ENCODE measurements at regions not wholly inside any gene's neighbourhood (a gene's known extent, or its start where the extent isn't known, plus 50 kb on each side); places are given as distances from the start of the nearest gene placed in this dataset.

DNA sequence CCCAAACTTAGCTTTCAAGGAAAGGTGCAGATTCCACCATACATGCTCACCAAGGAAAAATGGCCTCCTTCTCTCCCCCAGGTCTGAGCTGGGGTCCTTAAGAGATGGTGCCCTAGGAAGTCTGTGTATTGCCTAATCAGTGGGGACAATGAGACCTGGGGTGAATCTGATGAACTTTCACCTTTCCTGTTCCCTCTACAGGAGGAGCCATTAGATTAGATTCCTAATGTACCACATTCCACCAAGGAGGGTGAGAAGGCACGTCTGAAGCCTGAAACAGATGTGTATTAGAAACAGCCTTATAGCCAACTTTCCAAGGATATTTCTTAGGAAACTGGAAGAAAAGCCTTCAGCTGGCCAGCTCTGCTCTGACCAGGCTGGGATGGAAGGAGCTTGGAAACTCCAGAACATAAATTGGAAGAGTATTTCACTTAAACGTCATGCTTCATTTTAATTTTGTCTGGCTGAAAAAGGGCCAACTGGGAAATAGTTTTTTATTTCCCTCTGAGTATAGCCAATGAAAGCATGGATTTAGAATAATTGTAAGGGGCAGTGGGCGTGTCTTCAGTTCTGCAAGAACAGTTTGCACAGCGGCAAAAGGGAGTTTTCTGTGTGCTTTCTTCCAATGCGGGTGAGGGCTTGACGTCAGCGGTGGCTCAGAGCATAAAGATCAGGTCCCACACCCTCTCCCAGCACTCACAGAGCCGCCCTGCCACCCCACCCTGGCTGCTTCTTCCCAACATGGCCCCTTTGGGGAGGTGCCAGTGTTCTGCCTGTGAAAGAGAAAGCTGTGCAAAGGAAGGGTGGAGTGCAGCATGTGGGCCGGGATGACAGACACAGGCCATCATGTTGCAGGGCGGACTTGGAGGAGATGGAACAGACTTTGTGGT, 210.9 kb downstream of the ESM1 start:
- no peak for TF ChIP-seq CTCF (conservative IDR thresholded peaks at IDR 0.05; ENCODE audit: low read depth, low read length)
- no peak for DNase-seq (ENCODE audit: low read depth)
- H3K4me3 ChIP-seq (ENCODE audit: low read depth, low read length): no peak overlapping the region

- no peak for TF ChIP-seq CTCF (conservative IDR thresholded peaks at IDR 0.05; ENCODE audit: low read depth, low read length)
- no peak overlapping the region for H3K4me3 ChIP-seq (ENCODE audit: low read depth, low read length)
- DNase-seq (ENCODE audit: low read depth): no peak
Observed at GRCh38 chr5:54772684-54773083, 212.7 kb downstream of the ESM1 start.

- TF ChIP-seq CTCF (conservative IDR thresholded peaks at IDR 0.05; ENCODE audit: low read depth, low read length): no peak
- H3K4me3 ChIP-seq (ENCODE audit: low read depth, low read length): no peak overlapping the region
- no peak for DNase-seq (ENCODE audit: low read depth)
Observed at GRCh38 chr5:54772231-54772630, 213.2 kb downstream of the ESM1 start.

DNA sequence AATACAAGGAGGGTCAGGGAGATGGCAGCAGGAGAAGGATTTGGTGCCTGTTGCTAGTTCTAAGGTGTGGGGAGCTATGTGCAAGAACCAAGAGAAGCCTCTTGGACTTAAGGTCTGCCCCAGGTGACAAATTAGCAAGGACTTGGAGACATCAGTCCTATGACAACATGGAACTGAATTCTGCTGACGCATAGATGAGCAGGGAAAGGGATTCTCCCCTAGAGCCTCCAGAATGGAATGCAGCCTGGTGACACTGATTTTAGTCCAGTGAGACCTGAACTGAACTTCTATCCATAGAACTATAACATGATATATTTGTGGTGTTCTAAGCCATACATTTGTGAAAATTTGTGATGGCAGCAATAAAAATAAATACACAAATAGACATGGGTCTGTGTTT, 215.6 kb downstream of the ESM1 start:
- TF ChIP-seq CTCF (conservative IDR thresholded peaks at IDR 0.05; ENCODE audit: low read depth, low read length): no peak
- no peak overlapping the region for H3K4me3 ChIP-seq (ENCODE audit: low read depth, low read length)
- no peak for DNase-seq (ENCODE audit: low read depth)

GRCh38 chr5:54769072-54769471, 216.3 kb downstream of the ESM1 start:
- DNase-seq (ENCODE audit: low read depth): no peak
- H3K4me3 ChIP-seq (ENCODE audit: low read depth, low read length): no peak overlapping the region
- peak; percentile 8 for TF ChIP-seq CTCF (conservative IDR thresholded peaks at IDR 0.05; ENCODE audit: low read depth, low read length)

DNA sequence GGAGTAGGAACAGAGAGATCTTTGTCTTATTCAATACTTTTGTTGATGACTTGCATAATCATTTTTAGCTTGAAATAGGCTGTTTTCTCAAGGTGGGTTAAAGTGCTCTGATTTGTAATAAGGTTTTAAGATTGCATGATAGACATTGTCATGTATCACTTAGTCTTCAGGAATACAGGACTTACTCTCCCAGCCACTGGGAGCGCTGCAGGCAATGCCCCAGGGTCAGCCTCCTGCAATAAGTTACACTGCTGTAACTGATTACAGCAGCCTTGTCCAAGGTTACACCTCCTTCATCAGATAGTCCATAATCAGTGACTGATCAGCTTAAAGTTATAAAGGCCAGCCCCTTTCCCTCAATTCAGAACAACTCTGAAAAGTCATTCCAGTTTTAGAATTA, 218.6 kb downstream of the ESM1 start:
- TF ChIP-seq CTCF (conservative IDR thresholded peaks at IDR 0.05; ENCODE audit: low read depth, low read length): peak; percentile 9
- H3K4me3 ChIP-seq (ENCODE audit: low read depth, low read length): no peak overlapping the region
- no peak for DNase-seq (ENCODE audit: low read depth)

Measured in choroid plexus epithelial cell (primary cell).